CD4-positive, alpha-beta T cell treated with Interleukin-21 for 1 hour (primary cell): ENCODE measurements at regions not wholly inside any gene's neighbourhood (a gene's known extent, or its start where the extent isn't known, plus 50 kb on each side); places are given as distances from the start of the nearest gene placed in this dataset.
A peak's percentile ranks its signal among the peaks of the same experiment; 100 is the strongest.
"Not testable (repeated sequence)": the region's sequence is repeated elsewhere in the genome, so short reads cannot be mapped to it uniquely, and the experiment has no call there.

Experiments used
- DNase-seq: peaks from one replicate; pipeline ENCODE4 v3.0.0-alpha.2; 2020

GRCh38 chr2:106249157-106249828, 55.2 kb upstream of the UXS1 start:
- not testable (repeated sequence) for DNase-seq

- DNase-seq = peak; percentile 20
These were observed 54.5 kb upstream of the UXS1 start for GRCh38 chr2:106248548-106249151.
